ENCODE measurements at regions not wholly inside any gene's neighbourhood (a gene's known extent, or its start where the extent isn't known, plus 50 kb on each side); places are given as distances from the start of the nearest gene placed in this dataset.
A peak's percentile ranks its signal among the peaks of the same experiment; 100 is the strongest.

GRCh38 chr4:173766171-173766600, 236.2 kb upstream of the HAND2 start (continued):
- TF ChIP-seq CREB1 (IDR thresholded peaks at IDR 0.05) = peak; percentile 15; the same call in 1 of the 2 replicates
- TF ChIP-seq CREB1 (CRISPR knock-in tag; IDR thresholded peaks at IDR 0.05) = no peak
- TF ChIP-seq TRIM24 (IDR thresholded peaks at IDR 0.05) = peak; percentile 60 to 65; a peak in 3 of 4 replicates
- TF ChIP-seq HMG20A (CRISPR knock-in tag; conservative IDR thresholded peaks at IDR 0.05) = no peak
- TF ChIP-seq NFE2 (IDR thresholded peaks at IDR 0.05; ENCODE audit: low read depth) = 0 out of 2 replicates have a peak, but pooled peaks have one; percentile 38
- no peak for TF ChIP-seq RB1 (IDR thresholded peaks at IDR 0.05; ENCODE audit: low read depth)
- no peak for TF ChIP-seq NCOA1 (IDR thresholded peaks at IDR 0.05; ENCODE audit: low read depth)
- TF ChIP-seq GATAD2B (IDR thresholded peaks at IDR 0.05; ENCODE audit: borderline replicate concordance) = no peak
- peak; percentile 39; the same call in 1 of the 2 replicates for TF ChIP-seq ZNF24 (IDR thresholded peaks at IDR 0.05)
- TF ChIP-seq MAFK (IDR thresholded peaks at IDR 0.05; ENCODE audit: low read length) = 0 out of 2 replicates have a peak, but pooled peaks have one; percentile 6
- no peak for TF ChIP-seq ELK1 (CRISPR knock-in tag; IDR thresholded peaks at IDR 0.05)
- peak; percentile 27 for TF ChIP-seq MEIS2 (IDR thresholded peaks at IDR 0.05; ENCODE audit: partially characterized antibody)
- TF ChIP-seq MAFF (IDR thresholded peaks at IDR 0.05; ENCODE audit: low read length) = peak; percentile 11; the same call in 1 of the 2 replicates
- no peak for TF ChIP-seq ZNF23 (CRISPR knock-in tag; IDR thresholded peaks at IDR 0.05)
- TF ChIP-seq KDM2B (CRISPR knock-in tag; IDR thresholded peaks at IDR 0.05) = no peak
- TF ChIP-seq DPF2 (IDR thresholded peaks at IDR 0.05) = 0 out of 2 replicates have a peak, but pooled peaks have one; percentile 56
- no peak for TF ChIP-seq SIN3A (IDR thresholded peaks at IDR 0.05; ENCODE audit: borderline replicate concordance in 2 of 2, control insufficient read depth in 1 of 2, low read depth in 2 of 2, low read length in 2 of 2)
- no peak for TF ChIP-seq FOXA1 (IDR thresholded peaks at IDR 0.05; ENCODE audit: borderline replicate concordance)
- no peak for TF ChIP-seq PATZ1 (CRISPR knock-in tag; IDR thresholded peaks at IDR 0.05; ENCODE audit: borderline replicate concordance)
- no peak for TF ChIP-seq NCOA4 (IDR thresholded peaks at IDR 0.05; ENCODE audit: partially characterized antibody)
- no peak for TF ChIP-seq NR0B1 (IDR thresholded peaks at IDR 0.05; ENCODE audit: partially characterized antibody)
- no peak for TF ChIP-seq SAFB2 (IDR thresholded peaks at IDR 0.05; ENCODE audit: borderline replicate concordance, low read depth, low read length, severe bottlenecking)
- no peak for TF ChIP-seq U2AF1 (optimal IDR thresholded peaks at IDR 0.05; ENCODE audit: low read depth, low read length)
- TF ChIP-seq LARP7 (IDR thresholded peaks at IDR 0.05) = no peak
- no peak for TF ChIP-seq STAT6 (CRISPR knock-in tag; IDR thresholded peaks at IDR 0.05)

All from K562 (cell line).